PC-9 (cell line): ENCODE measurements at regions not wholly inside any gene's neighbourhood (a gene's known extent, or its start where the extent isn't known, plus 50 kb on each side); places are given as distances from the start of the nearest gene placed in this dataset.

Experiments used
- BruUV-seq: library from RNA; stranded (reverse); fragments of 400-500 nt; replicated peaks from 2 replicates; lab custom pipeline; 2021; lab: Mats Ljungman, UMichigan
- CTCF ChIA-PET: fragments of 300-600 bp; sonication (Branson Sonifier 250); formaldehyde crosslinking; loops from one replicate; lab custom pipeline; 2022; ENCODE audit warnings: antibody characterized with exemption; lab: Charles Lee
- POLR2A ChIA-PET: fragments of 300-600 bp; sonication (Branson Sonifier 250); formaldehyde crosslinking; loops from one replicate; lab custom pipeline; 2022; ENCODE audit warnings: antibody characterized with exemption; ENCODE audit not compliant: unreplicated experiment; lab: Charles Lee
- DNase-seq, 2 experiments: peaks; one replicate each; pipeline versions ENCODE4 v3.0.0 to v3.0.0-alpha.2; 2015 to 2022; ENCODE audit warnings: mixed read lengths in 1 of 2
- H2AFZ ChIP-seq: fragments of 200-600 bp; sonication (generic); 2 replicates; pipeline ENCODE4 v1.8.1; 2017; ENCODE audit warnings: antibody characterized with exemption
- H3F3A ChIP-seq: fragments of 200-600 bp; sonication (generic); 2 replicates; pipeline ENCODE4 v1.8.1; 2017; ENCODE audit warnings: antibody characterized with exemption, mild to moderate bottlenecking, low read depth; ENCODE audit not compliant: insufficient read depth
- H3K27ac ChIP-seq: fragments of 200-600 bp; sonication (generic); 2 replicates; pipeline ENCODE4 v1.6.1; 2016; ENCODE audit warnings: mixed run types
- H3K27me3 ChIP-seq: fragments of 200-600 bp; sonication (generic); 2 replicates; pipeline ENCODE4 v1.6.1; 2016; ENCODE audit warnings: low read depth, mixed run types; ENCODE audit not compliant: insufficient read depth
- H3K36me3 ChIP-seq: fragments of 200-600 bp; sonication (generic); 2 replicates; pipeline ENCODE4 v1.6.1; 2016; ENCODE audit warnings: low read depth, mixed run types
- H3K4me1 ChIP-seq: fragments of 200-600 bp; sonication (generic); replicated peaks from 2 replicates; pipeline ENCODE4 v1.6.1; 2016; ENCODE audit warnings: mixed run types; ENCODE audit not compliant: insufficient read depth
- H3K4me2 ChIP-seq: fragments of 200-600 bp; sonication (generic); 2 replicates; pipeline ENCODE4 v1.6.1; 2017; ENCODE audit warnings: mixed run types
- H3K4me3 ChIP-seq: fragments of 200-600 bp; sonication (generic); 2 replicates; pipeline ENCODE4 v1.6.1; 2016; ENCODE audit warnings: mixed run types
- H3K79me2 ChIP-seq: fragments of 200-600 bp; sonication (generic); 2 replicates; pipeline ENCODE4 v1.6.1; 2017; ENCODE audit warnings: low read depth, mixed run types
- H3K9me2 ChIP-seq: fragments of 200-600 bp; sonication (generic); 2 replicates; pipeline ENCODE4 v1.8.1; 2017; ENCODE audit warnings: mild to moderate bottlenecking; ENCODE audit not compliant: insufficient read depth
- H3K9me3 ChIP-seq: fragments of 200-600 bp; sonication (generic); 2 replicates; pipeline ENCODE4 v1.8.1; 2016; ENCODE audit warnings: low read depth; ENCODE audit not compliant: insufficient read depth
- H4K20me1 ChIP-seq: fragments of 200-600 bp; sonication (generic); 2 replicates; pipeline ENCODE4 v1.8.1; 2017; ENCODE audit not compliant: insufficient read depth
- EZH2 ChIP-seq: fragments of 200-600 bp; sonication (generic); IDR thresholded peaks from 2 replicates; pipeline ENCODE4 v1.8.0; 2017; ENCODE audit warnings: antibody characterized with exemption, low read depth
- intact Hi-C: fragments of 100-400 bp; cut with micrococcal nuclease; formaldehyde crosslinking; loops from one replicate; pipeline ENCODE4 v1.10.0; 2022; ENCODE audit not compliant: unreplicated experiment
- TF ChIP-seq, protein P1 (sequence below): fragments of 200-600 bp; sonication (generic); conservative IDR thresholded peaks from 2 replicates; pipeline ENCODE4 v1.6.1; 2017; ENCODE audit warnings: mixed run types, antibody characterized with exemption, mild to moderate bottlenecking, moderate library complexity

DNA sequence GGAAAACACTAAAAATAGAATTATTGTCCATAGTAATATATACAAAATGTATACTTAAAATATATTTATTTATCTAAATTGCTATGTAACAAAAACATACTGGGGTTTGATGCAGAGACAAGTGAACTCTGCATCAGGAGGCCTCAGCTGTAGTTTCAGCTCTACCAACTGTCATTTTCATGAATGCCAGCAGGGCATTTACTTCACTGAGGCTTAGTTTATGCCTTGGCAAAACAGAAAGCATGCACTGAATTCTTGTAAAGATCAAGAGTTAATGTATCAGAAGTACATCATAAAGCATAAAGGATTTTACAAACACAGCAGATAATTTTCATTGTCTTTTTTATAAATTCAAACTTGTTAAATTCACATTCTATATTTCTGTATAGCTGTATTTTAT is 577.0 kb downstream of the C4orf33 start:
- H3K9me3 ChIP-seq: no peaks in the 10 kb centered on the region
- DNase-seq: no peak
- TF ChIP-seq, protein P1, sequence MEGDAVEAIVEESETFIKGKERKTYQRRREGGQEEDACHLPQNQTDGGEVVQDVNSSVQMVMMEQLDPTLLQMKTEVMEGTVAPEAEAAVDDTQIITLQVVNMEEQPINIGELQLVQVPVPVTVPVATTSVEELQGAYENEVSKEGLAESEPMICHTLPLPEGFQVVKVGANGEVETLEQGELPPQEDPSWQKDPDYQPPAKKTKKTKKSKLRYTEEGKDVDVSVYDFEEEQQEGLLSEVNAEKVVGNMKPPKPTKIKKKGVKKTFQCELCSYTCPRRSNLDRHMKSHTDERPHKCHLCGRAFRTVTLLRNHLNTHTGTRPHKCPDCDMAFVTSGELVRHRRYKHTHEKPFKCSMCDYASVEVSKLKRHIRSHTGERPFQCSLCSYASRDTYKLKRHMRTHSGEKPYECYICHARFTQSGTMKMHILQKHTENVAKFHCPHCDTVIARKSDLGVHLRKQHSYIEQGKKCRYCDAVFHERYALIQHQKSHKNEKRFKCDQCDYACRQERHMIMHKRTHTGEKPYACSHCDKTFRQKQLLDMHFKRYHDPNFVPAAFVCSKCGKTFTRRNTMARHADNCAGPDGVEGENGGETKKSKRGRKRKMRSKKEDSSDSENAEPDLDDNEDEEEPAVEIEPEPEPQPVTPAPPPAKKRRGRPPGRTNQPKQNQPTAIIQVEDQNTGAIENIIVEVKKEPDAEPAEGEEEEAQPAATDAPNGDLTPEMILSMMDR: no peak
- no peak for TF ChIP-seq EZH2
- intact Hi-C loops: no loop called here
- no peak overlapping the region for H3K4me2 ChIP-seq
- H3K9me2 ChIP-seq: no peaks in the 10 kb centered on the region
- no peaks in the 10 kb centered on the region for H3F3A ChIP-seq
- H2AFZ ChIP-seq: no peak overlapping the region
- H3K36me3 ChIP-seq: no peaks in the 10 kb centered on the region
- no peaks in the 10 kb centered on the region for H3K27me3 ChIP-seq
- CTCF ChIA-PET: no interaction called here
- H3K79me2 ChIP-seq: no peaks in the 10 kb centered on the region
- no TSS peak for BruUV-seq
- H3K27ac ChIP-seq: no peak overlapping the region
- no peaks in the 10 kb centered on the region for H4K20me1 ChIP-seq
- no peak overlapping the region for H3K4me3 ChIP-seq
- H3K4me1 ChIP-seq: no peaks in the 10 kb centered on the region
- POLR2A ChIA-PET: no interaction called here

DNA sequence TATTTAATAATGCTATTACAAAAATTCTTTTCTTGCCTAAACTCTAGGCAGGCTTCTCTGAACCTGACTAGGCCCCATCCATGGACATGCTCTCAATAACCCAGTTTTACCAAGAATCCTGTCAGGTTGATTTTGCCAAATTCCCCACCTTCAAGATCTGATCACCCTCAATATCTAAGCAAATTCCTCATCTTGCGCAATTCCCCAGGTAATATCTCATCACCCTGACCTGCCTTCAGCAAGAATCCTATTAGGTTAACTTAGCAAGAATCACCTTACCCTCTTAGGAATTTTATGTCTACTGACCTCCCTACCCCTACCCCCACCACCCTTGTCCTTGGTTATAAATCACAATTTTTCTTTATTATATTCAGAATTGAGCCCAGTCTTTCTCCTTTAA is 579.1 kb downstream of the C4orf33 start:
- no peak overlapping the region for H2AFZ ChIP-seq
- no peaks in the 10 kb centered on the region for H3F3A ChIP-seq
- H4K20me1 ChIP-seq: no peaks in the 10 kb centered on the region
- intact Hi-C loops: no loop called here
- DNase-seq: no peak
- no peaks in the 10 kb centered on the region for H3K36me3 ChIP-seq
- POLR2A ChIA-PET: no interaction called here
- H3K9me2 ChIP-seq: no peaks in the 10 kb centered on the region
- CTCF ChIA-PET: no interaction called here
- H3K9me3 ChIP-seq: no peaks in the 10 kb centered on the region
- H3K27ac ChIP-seq: no peak overlapping the region
- H3K4me1 ChIP-seq: no peaks in the 10 kb centered on the region
- H3K79me2 ChIP-seq: no peaks in the 10 kb centered on the region
- TF ChIP-seq EZH2: no peak
- TF ChIP-seq, protein P1: no peak
- H3K4me2 ChIP-seq: no peak overlapping the region
- no peak overlapping the region for H3K4me3 ChIP-seq
- no peaks in the 10 kb centered on the region for H3K27me3 ChIP-seq
- no TSS peak for BruUV-seq

DNA sequence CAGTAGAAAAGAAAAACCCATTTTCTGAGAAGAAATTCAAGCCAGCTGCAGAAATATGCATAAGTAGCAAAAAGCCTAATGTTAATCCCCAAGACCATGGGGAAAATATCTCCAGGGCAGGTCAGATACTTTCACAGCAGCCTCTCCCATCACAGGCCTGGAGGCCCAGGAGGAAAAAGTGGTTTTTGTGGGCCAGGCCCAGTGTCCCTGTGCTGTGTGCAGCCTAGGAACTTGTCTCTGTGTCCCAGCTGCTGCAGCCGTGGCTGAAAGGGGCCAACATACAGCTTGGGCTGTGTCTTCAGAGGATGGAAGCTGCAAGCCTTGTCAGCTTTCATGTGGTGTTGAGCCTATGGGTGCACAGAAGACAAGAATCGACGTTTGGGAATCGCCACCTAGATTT is 581.0 kb downstream of the C4orf33 start:
- no peak for DNase-seq
- Histone ChIP-seq H3K9me2 (no peaks in the 10 kb centered on the region), H3K9me3 (no peaks in the 10 kb centered on the region), H3K4me3 (no peak overlapping the region), H3K79me2 (no peaks in the 10 kb centered on the region), H4K20me1 (no peaks in the 10 kb centered on the region), H3K4me2 (no peak overlapping the region), H3K36me3 (no peaks in the 10 kb centered on the region), H2AFZ (no peak overlapping the region), H3K4me1 (no peaks in the 10 kb centered on the region), H3K27ac (no peak overlapping the region), H3F3A (no peaks in the 10 kb centered on the region), H3K27me3 (no peaks in the 10 kb centered on the region)
- intact Hi-C loops: no loop called here
- POLR2A ChIA-PET: no interaction called here
- CTCF ChIA-PET: no interaction called here
- no TSS peak for BruUV-seq
- TF ChIP-seq EZH2: no peak
- TF ChIP-seq, protein P1: no peak
